Endothelial cell of umbilical vein (primary cell): ENCODE measurements at regions not wholly inside any gene's neighbourhood (a gene's known extent, or its start where the extent isn't known, plus 50 kb on each side); places are given as distances from the start of the nearest gene placed in this dataset.

ENCODE experiments used
- GATA2 ChIP-seq: IDR thresholded peaks from 2 replicates; pipeline ENCODE4 v1.7.0; 2011; ENCODE audit warnings: low read depth, mild to moderate bottlenecking, moderate library complexity, mixed read lengths, low read length; ENCODE audit not compliant: insufficient read length, insufficient read depth
- MYC ChIP-seq: IDR thresholded peaks from one replicate; pipeline ENCODE4 v1.6.1; 2011; ENCODE audit warnings: mild to moderate bottlenecking, low read depth, low read length
- POLR2A ChIP-seq: IDR thresholded peaks from 2 replicates; pipeline ENCODE4 v1.6.1; 2012; ENCODE audit warnings: low read depth, mild to moderate bottlenecking, control low read depth, low read length
- POLR2AphosphoS5 ChIP-seq: IDR thresholded peaks from 2 replicates; pipeline ENCODE4 v1.6.1; 2012; ENCODE audit warnings: low read depth, mild to moderate bottlenecking, control low read depth, low read length, moderate library complexity; ENCODE audit not compliant: insufficient read depth
- TF ChIP-seq, protein P1 (sequence below): IDR thresholded peaks from 2 replicates; pipeline ENCODE4 v1.6.1; 2011; ENCODE audit not compliant: insufficient read depth, insufficient read length
- TF ChIP-seq, protein P2 (sequence below), 2 donors: IDR thresholded peaks; 1 replicate in 1 of 2; 2 replicates in 1 of 2; pipeline ENCODE4 v1.5.1; 2011; ENCODE audit warnings: low read length in 2 of 2, mild to moderate bottlenecking in 2 of 2, moderate library complexity in 2 of 2, control low read depth in 1 of 2, inconsistent platforms in 1 of 2, low read depth in 1 of 2; ENCODE audit not compliant: insufficient read depth in 1 of 2; ENCODE audit errors: extremely low read depth in 1 of 2

GRCh38 chr4:114318309-114318708 is 280.3 kb upstream of the UGT8 start:
- TF ChIP-seq GATA2 (no peak), POLR2A (no peak), POLR2AphosphoS5 (no peak), MYC (no peak)
- TF ChIP-seq, protein P1, sequence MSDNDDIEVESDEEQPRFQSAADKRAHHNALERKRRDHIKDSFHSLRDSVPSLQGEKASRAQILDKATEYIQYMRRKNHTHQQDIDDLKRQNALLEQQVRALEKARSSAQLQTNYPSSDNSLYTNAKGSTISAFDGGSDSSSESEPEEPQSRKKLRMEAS: no peak
- TF ChIP-seq, protein P2, sequence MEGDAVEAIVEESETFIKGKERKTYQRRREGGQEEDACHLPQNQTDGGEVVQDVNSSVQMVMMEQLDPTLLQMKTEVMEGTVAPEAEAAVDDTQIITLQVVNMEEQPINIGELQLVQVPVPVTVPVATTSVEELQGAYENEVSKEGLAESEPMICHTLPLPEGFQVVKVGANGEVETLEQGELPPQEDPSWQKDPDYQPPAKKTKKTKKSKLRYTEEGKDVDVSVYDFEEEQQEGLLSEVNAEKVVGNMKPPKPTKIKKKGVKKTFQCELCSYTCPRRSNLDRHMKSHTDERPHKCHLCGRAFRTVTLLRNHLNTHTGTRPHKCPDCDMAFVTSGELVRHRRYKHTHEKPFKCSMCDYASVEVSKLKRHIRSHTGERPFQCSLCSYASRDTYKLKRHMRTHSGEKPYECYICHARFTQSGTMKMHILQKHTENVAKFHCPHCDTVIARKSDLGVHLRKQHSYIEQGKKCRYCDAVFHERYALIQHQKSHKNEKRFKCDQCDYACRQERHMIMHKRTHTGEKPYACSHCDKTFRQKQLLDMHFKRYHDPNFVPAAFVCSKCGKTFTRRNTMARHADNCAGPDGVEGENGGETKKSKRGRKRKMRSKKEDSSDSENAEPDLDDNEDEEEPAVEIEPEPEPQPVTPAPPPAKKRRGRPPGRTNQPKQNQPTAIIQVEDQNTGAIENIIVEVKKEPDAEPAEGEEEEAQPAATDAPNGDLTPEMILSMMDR (IDR thresholded peaks at IDR 0.05; ENCODE audit: extremely low read depth in 1 of 2, insufficient read depth in 1 of 2, low read depth in 1 of 2, low read length in 2 of 2): no peak
